H1 (cell line): ENCODE measurements at regions not wholly inside any gene's neighbourhood (a gene's known extent, or its start where the extent isn't known, plus 50 kb on each side); places are given as distances from the start of the nearest gene placed in this dataset.

Experiments used
- CTCF ChIA-PET: fragments of 300-600 bp; sonication (Branson Sonifier 250); formaldehyde crosslinking; loops from one replicate; lab custom pipeline; 2021; ENCODE audit not compliant: partially characterized antibody; lab: Charles Lee
- POLR2A ChIA-PET: fragments of 300-600 bp; sonication (Branson Sonifier 250); formaldehyde crosslinking; loops from one replicate; lab custom pipeline; 2021; ENCODE audit warnings: inconsistent platforms; ENCODE audit not compliant: partially characterized antibody; lab: Charles Lee
- DNase-seq, 2 experiments: peaks; one replicate each; pipeline versions ENCODE4 v3.0.0 to v3.0.0-alpha.2; 2010 to 2022; ENCODE audit warnings: low spot score in 2 of 2, low read depth in 1 of 2, mixed read lengths in 1 of 2
- FAIRE-seq: peaks from 2 replicates; lab custom pipeline; 2011; peaks lifted over from hg19 to GRCh38; lab: Jason Lieb, UNC
- H2AFZ ChIP-seq: 2 replicates; pipeline ENCODE4 v1.8.1; 2012; ENCODE audit warnings: low read length, inconsistent platforms
- H2AK5ac ChIP-seq: 2 replicates; pipeline ENCODE4 v1.6.1; 2013; ENCODE audit warnings: low read depth, low read length
- H2BK120ac ChIP-seq: replicated peaks from 2 replicates; pipeline ENCODE3; 2013; ENCODE audit warnings: low read depth, low read length, inconsistent platforms
- H2BK12ac ChIP-seq: 2 replicates; pipeline ENCODE4 v1.6.1; 2013; ENCODE audit warnings: low read depth, low read length
- H2BK15ac ChIP-seq: 2 replicates; pipeline ENCODE4 v1.6.1; 2013; ENCODE audit warnings: low read length
- H2BK20ac ChIP-seq: 2 replicates; pipeline ENCODE4 v1.6.1; 2013; ENCODE audit warnings: low read length
- H2BK5ac ChIP-seq: 2 replicates; pipeline ENCODE4 v1.6.1; 2013; ENCODE audit warnings: low read depth, low read length
- H3K14ac ChIP-seq: 2 replicates; pipeline ENCODE4 v1.6.1; 2013; ENCODE audit warnings: inconsistent platforms; ENCODE audit not compliant: insufficient read length
- H3K18ac ChIP-seq: 2 replicates; pipeline ENCODE4 v1.6.1; 2013; ENCODE audit warnings: low read length; ENCODE audit errors: extremely low read depth
- H3K23ac ChIP-seq: 2 replicates; pipeline ENCODE4 v1.6.1; 2013; ENCODE audit warnings: inconsistent platforms; ENCODE audit not compliant: insufficient read length
- H3K23me2 ChIP-seq: 2 replicates; pipeline ENCODE4 v1.6.1; 2013; ENCODE audit warnings: low read depth, low read length
- H3K27ac ChIP-seq: 2 replicates; pipeline ENCODE4 v1.6.1; 2011; ENCODE audit warnings: low read depth, low read length, inconsistent platforms
- H3K27me3 ChIP-seq, 4 experiments: replicated peaks in 1 of 4; 1 replicate in 1 of 4; 2 replicates in 3 of 4; pipeline versions ENCODE4 v1.6.1 to v1.8.1; 2011 to 2013; ENCODE audit warnings: low read length in 3 of 4, mild to moderate bottlenecking in 3 of 4, inconsistent platforms in 2 of 4, mixed read lengths in 2 of 4, moderate library complexity in 1 of 4; ENCODE audit not compliant: control insufficient read depth in 3 of 4, insufficient read depth in 3 of 4; ENCODE audit errors: extremely low read depth in 1 of 4
- H3K36me3 ChIP-seq, 4 experiments: 2 replicates each; pipeline versions ENCODE4 v1.6.1 to v1.8.1; 2011 to 2013; ENCODE audit warnings: mild to moderate bottlenecking in 4 of 4, low read length in 3 of 4, moderate library complexity in 2 of 4, control low read depth in 1 of 4, inconsistent platforms in 1 of 4; ENCODE audit not compliant: insufficient read depth in 4 of 4, control insufficient read depth in 2 of 4
- H3K4ac ChIP-seq: replicated peaks from 2 replicates; pipeline ENCODE3; 2013; ENCODE audit warnings: low read length, low read depth, mixed read lengths, inconsistent platforms; ENCODE audit not compliant: insufficient read length
- H3K4me1 ChIP-seq, 4 experiments: replicated peaks in 1 of 4; 1 replicate in 1 of 4; 2 replicates in 3 of 4; pipeline versions ENCODE4 v1.6.1 to v1.8.1; 2011 to 2013; ENCODE audit warnings: low read length in 3 of 4, inconsistent platforms in 2 of 4, mixed read lengths in 1 of 4; ENCODE audit not compliant: insufficient read depth in 4 of 4, control insufficient read depth in 3 of 4
- H3K4me2 ChIP-seq, 2 experiments: 2 replicates each; pipeline versions ENCODE4 v1.6.1 to v1.8.1; 2011 to 2013; ENCODE audit warnings: low read depth in 2 of 2, low read length in 2 of 2, control low read depth in 1 of 2, inconsistent platforms in 1 of 2, mild to moderate bottlenecking in 1 of 2; ENCODE audit not compliant: insufficient read depth in 1 of 2
- H3K4me3 ChIP-seq, 4 experiments: fragments of 200-600, 300-600 bp in 1 of 4; sonication (generic), shearing (Covaris generic), sonication (Bioruptor Twin) in 1 of 4; 2 replicates each; pipeline versions ENCODE4 v1.5.1 to v1.8.1; 2011 to 2016; ENCODE audit warnings: low read length in 4 of 4, low read depth in 3 of 4, control low read depth in 2 of 4, inconsistent platforms in 2 of 4, mild to moderate bottlenecking in 2 of 4, mixed read lengths in 1 of 4, moderate library complexity in 1 of 4; ENCODE audit not compliant: insufficient read depth in 2 of 4; ENCODE audit errors: extremely low read depth in 1 of 4
- H3K56ac ChIP-seq: replicated peaks from 2 replicates; pipeline ENCODE3; 2013; ENCODE audit warnings: low read depth, mild to moderate bottlenecking, mixed read lengths, low read length, inconsistent platforms; ENCODE audit not compliant: insufficient read length
- H3K79me1 ChIP-seq: 2 replicates; pipeline ENCODE4 v1.6.1; 2013; ENCODE audit warnings: low read depth, low read length, control low read depth
- H3K79me2 ChIP-seq, 2 experiments: 2 replicates each; pipeline versions ENCODE4 v1.6.1 to v1.8.1; 2012 to 2013; ENCODE audit warnings: low read length in 2 of 2, mild to moderate bottlenecking in 2 of 2, inconsistent platforms in 1 of 2; ENCODE audit not compliant: insufficient read depth in 2 of 2, control insufficient read depth in 1 of 2
- H3K9ac ChIP-seq, 4 experiments: replicated peaks in 1 of 4; 1 replicate in 1 of 4; 2 replicates in 3 of 4; pipeline versions ENCODE4 v1.6.1 to v1.8.1; 2011 to 2013; ENCODE audit warnings: low read depth in 3 of 4, low read length in 3 of 4, control low read depth in 2 of 4, mild to moderate bottlenecking in 2 of 4, moderate library complexity in 2 of 4, inconsistent platforms in 1 of 4; ENCODE audit errors: extremely low read depth in 1 of 4
- H3K9me3 ChIP-seq, 2 experiments: 2 replicates each; pipeline versions ENCODE4 v1.6.1 to v1.8.1; 2012 to 2013; ENCODE audit warnings: mild to moderate bottlenecking in 2 of 2, moderate library complexity in 2 of 2, control low read depth in 1 of 2, inconsistent platforms in 1 of 2, low read depth in 1 of 2, low read length in 1 of 2, mixed read lengths in 1 of 2; ENCODE audit not compliant: insufficient read depth in 2 of 2
- H4K20me1 ChIP-seq, 2 experiments: replicated peaks in 1 of 2; 2 replicates each; pipeline versions ENCODE3 to v1.8.1; 2011 to 2013; ENCODE audit warnings: inconsistent platforms in 2 of 2, low read length in 2 of 2, mild to moderate bottlenecking in 1 of 2; ENCODE audit not compliant: insufficient read depth in 2 of 2, control insufficient read depth in 1 of 2
- H4K5ac ChIP-seq: 2 replicates; pipeline ENCODE4 v1.6.1; 2013; ENCODE audit warnings: low read length, low read depth, mixed read lengths, inconsistent platforms; ENCODE audit not compliant: insufficient read length
- H4K8ac ChIP-seq: 2 replicates; pipeline ENCODE4 v1.8.0; 2013; ENCODE audit warnings: mild to moderate bottlenecking, moderate library complexity, low read length, inconsistent platforms; ENCODE audit not compliant: insufficient read depth; ENCODE audit errors: extremely low read depth
- H4K91ac ChIP-seq: replicated peaks from 2 replicates; pipeline ENCODE3; 2013; ENCODE audit warnings: low read length, mixed read lengths, inconsistent platforms; ENCODE audit not compliant: insufficient read length
- BRCA1 ChIP-seq: IDR thresholded peaks from 2 replicates; pipeline ENCODE4 v1.6.1; 2012; ENCODE audit warnings: low read depth, low read length, improper control_type of control experiment
- POLR2AphosphoS5 ChIP-seq: IDR thresholded peaks from 2 replicates; pipeline ENCODE4 v1.6.1; 2011; ENCODE audit warnings: low read depth, low read length
- WGBS, 2 experiments: shearing (Covaris generic) in 1 of 2; methylation state at CpG; one replicate each; pipeline versions ENCODE4 v1.1.6 to v1.1.7; 2013 to 2015; ENCODE audit warnings: low lambda C conversion rate in 2 of 2, mixed read lengths in 2 of 2, inconsistent platforms in 1 of 2, low coverage in 1 of 2, missing lambda C conversion rate in 1 of 2; ENCODE audit not compliant: insufficient replicate concordance in 2 of 2, insufficient coverage in 1 of 2, insufficient read length in 1 of 2; ENCODE audit errors: extremely low coverage in 1 of 2, missing lambda C conversion rate in 1 of 2; 5-methylcytosine and 5-hydroxymethylcytosine counted together

DNA sequence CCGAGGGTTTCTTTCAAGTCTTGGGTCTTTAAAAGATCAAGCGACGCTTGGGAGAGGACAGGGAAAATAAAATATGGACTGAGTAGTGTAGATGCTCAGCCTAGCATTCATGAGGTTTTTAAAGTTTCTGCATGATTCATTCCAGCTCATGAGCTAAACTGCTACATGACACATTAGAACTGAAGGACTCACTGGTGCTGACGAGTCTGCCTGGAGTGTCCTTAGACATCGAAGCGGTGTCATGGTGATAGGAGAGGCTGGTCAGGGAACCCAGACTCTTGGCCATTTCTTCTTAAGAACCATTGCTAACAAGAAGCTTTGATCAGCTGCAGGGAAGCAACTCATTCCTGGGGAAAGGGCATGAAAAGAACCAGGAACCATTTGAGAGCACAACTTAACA lies 158.6 kb downstream of the TRIML1 start:
- Histone ChIP-seq H3K14ac (no peak overlapping the region), H3K4ac (no peak overlapping the region), H2BK5ac (no peak overlapping the region), H2BK15ac (no peak overlapping the region), H3K27me3 (no peaks in the 10 kb centered on the region), H4K20me1 (no peaks in the 10 kb centered on the region), H3K79me2 (no peaks in the 10 kb centered on the region), H3K9me3 (no peaks in the 10 kb centered on the region), H2BK120ac (no peak overlapping the region), H3K56ac (no peak overlapping the region), H3K4me3 (no peak overlapping the region), H3K4me1 (no peaks in the 10 kb centered on the region), H2AFZ (peak overlapping the region; percentile 88), H4K91ac (peak overlapping the region; percentile 34), H3K23ac (no peak overlapping the region), H3K9ac (no peak overlapping the region), H2BK12ac (no peak overlapping the region), H3K79me1 (no peaks in the 10 kb centered on the region), H4K8ac (no peak overlapping the region), H3K36me3 (no peaks in the 10 kb centered on the region), H3K18ac (no peak overlapping the region), H3K4me2 (no peak overlapping the region), H3K23me2 (no peaks in the 10 kb centered on the region; the same call in 1 of the 2 replicates), H4K5ac (no peak overlapping the region), H2BK20ac (no peak overlapping the region), H2AK5ac (no peak overlapping the region), H3K27ac (no peak overlapping the region)
- WGBS, 2 experiments: 87% methylated on average over 6 of the region's 6 CpGs; no CpG with 5 or more reads in 1 of the 2 experiments
- FAIRE-seq: no peak
- no peak for DNase-seq
- ChIA-PET POLR2A (no interaction called here), CTCF (interaction anchor here (1.0 to 1.2 kb wide), 2 partner anchors 11 to 51 kb away, joined by 3 read pairs; no protein-coding TSS in a partner anchor)
- TF ChIP-seq POLR2AphosphoS5 (no peak), BRCA1 (no peak)
